ENCODE measurements at regions not wholly inside any gene's neighbourhood (a gene's known extent, or its start where the extent isn't known, plus 50 kb on each side); places are given as distances from the start of the nearest gene placed in this dataset.
A peak's percentile ranks its signal among the peaks of the same experiment; 100 is the strongest.

- Histone ChIP-seq H3K9ac (ENCODE audit: low read length) (no peak overlapping the region), H3K4me3 (ENCODE audit: low read length) (no peak overlapping the region), H3K9me3 (ENCODE audit: control insufficient read depth, low read length) (no peaks in the 10 kb centered on the region), H3K27me3 (replicated peaks; ENCODE audit: control insufficient read depth, insufficient read depth, low read length) (no peaks in the 10 kb centered on the region), H3K4me1 (ENCODE audit: control insufficient read depth, insufficient read depth, low read length) (no peaks in the 10 kb centered on the region), H3K36me3 (ENCODE audit: control insufficient read depth, insufficient read depth, low read length, severe bottlenecking) (no peaks in the 10 kb centered on the region)
- DNase-seq (ENCODE audit: low read depth), result no peak
Measured at GRCh38 chr5:110251366-110251765, 475.1 kb downstream of the TMEM232 start.

- no peak for DNase-seq (ENCODE audit: low read depth)
- Histone ChIP-seq H3K9ac (ENCODE audit: low read length) (no peak overlapping the region), H3K4me3 (ENCODE audit: low read length) (no peak overlapping the region), H3K9me3 (ENCODE audit: control insufficient read depth, low read length) (no peaks in the 10 kb centered on the region), H3K36me3 (ENCODE audit: control insufficient read depth, insufficient read depth, low read length, severe bottlenecking) (no peaks in the 10 kb centered on the region), H3K4me1 (ENCODE audit: control insufficient read depth, insufficient read depth, low read length) (peaks cover 8% of the 10 kb centered on the region), H3K27me3 (replicated peaks; ENCODE audit: control insufficient read depth, insufficient read depth, low read length) (no peaks in the 10 kb centered on the region)
Measured at GRCh38 chr5:110255194-110255593, 471.3 kb downstream of the TMEM232 start.

DNA sequence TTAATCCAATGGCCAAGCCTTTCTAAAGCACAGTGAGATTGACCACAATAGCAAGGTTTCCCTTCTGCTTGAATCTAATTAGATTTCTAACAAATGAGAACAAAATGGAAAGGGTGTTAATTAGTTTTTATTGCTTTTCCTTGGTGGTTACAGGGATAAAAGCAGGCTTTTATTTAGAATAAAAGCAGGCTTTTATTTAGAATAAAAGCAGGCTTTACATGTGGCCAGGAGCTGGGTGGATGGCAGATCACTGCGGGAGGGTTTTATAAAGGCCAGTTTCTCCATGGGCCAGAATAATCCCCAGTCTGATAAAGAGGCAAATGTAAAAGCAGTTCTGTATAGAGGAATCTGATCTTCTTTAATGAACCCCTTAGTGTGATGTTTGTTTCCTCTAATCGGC, 470.2 kb downstream of the TMEM232 start:
- no peaks in the 10 kb centered on the region for H3K36me3 ChIP-seq (ENCODE audit: control insufficient read depth, insufficient read depth, low read length, severe bottlenecking)
- no peak for DNase-seq (ENCODE audit: low read depth)
- no peaks in the 10 kb centered on the region for H3K27me3 ChIP-seq (replicated peaks; ENCODE audit: control insufficient read depth, insufficient read depth, low read length)
- H3K4me1 ChIP-seq (ENCODE audit: control insufficient read depth, insufficient read depth, low read length), result peaks cover 12% of the 10 kb centered on the region
- H3K9me3 ChIP-seq (ENCODE audit: control insufficient read depth, low read length), result no peaks in the 10 kb centered on the region
- no peak overlapping the region for H3K4me3 ChIP-seq (ENCODE audit: low read length)
- H3K9ac ChIP-seq (ENCODE audit: low read length), result no peak overlapping the region

- no peaks in the 10 kb centered on the region for H3K36me3 ChIP-seq (ENCODE audit: control insufficient read depth, insufficient read depth, low read length, severe bottlenecking)
- no peaks in the 10 kb centered on the region for H3K9me3 ChIP-seq (ENCODE audit: control insufficient read depth, low read length)
- H3K4me1 ChIP-seq (ENCODE audit: control insufficient read depth, insufficient read depth, low read length), result peaks cover 18% of the 10 kb centered on the region
- no peak overlapping the region for H3K4me3 ChIP-seq (ENCODE audit: low read length)
- no peak overlapping the region for H3K9ac ChIP-seq (ENCODE audit: low read length)
- no peaks in the 10 kb centered on the region for H3K27me3 ChIP-seq (replicated peaks; ENCODE audit: control insufficient read depth, insufficient read depth, low read length)
- no peak for DNase-seq (ENCODE audit: low read depth)
Measured at GRCh38 chr5:110257971-110258370, 468.5 kb downstream of the TMEM232 start.

GRCh38 chr5:110258460-110259216, 467.8 kb downstream of the TMEM232 start:
- DNase-seq (ENCODE audit: low read depth), result peak; percentile 81
- Histone ChIP-seq H3K36me3 (ENCODE audit: control insufficient read depth, insufficient read depth, low read length, severe bottlenecking) (no peaks in the 10 kb centered on the region), H3K9me3 (ENCODE audit: control insufficient read depth, low read length) (no peaks in the 10 kb centered on the region), H3K4me1 (ENCODE audit: control insufficient read depth, insufficient read depth, low read length) (peaks cover 18% of the 10 kb centered on the region), H3K9ac (ENCODE audit: low read length) (no peak overlapping the region), H3K4me3 (ENCODE audit: low read length) (no peak overlapping the region), H3K27me3 (replicated peaks; ENCODE audit: control insufficient read depth, insufficient read depth, low read length) (no peaks in the 10 kb centered on the region)

DNA sequence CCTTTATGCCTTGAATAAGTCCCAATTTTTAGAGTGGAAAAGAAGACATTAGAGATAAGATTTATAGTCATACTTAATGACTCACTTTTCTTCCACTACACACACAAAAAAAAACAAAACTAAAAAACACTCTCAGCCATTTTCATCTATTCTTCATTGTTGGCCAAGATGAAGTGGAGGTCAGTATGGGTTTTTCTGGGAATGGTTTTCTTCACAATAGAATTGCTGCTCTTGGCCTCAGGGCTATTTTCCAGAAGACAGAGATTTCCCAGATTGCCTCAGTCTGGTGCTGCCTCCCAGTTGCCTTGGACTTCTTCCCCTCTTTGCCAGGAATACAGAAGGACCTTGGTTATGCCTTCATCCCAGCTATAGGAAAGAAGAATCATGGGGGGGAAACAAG, 463.7 kb downstream of the TMEM232 start:
- H3K9ac ChIP-seq (ENCODE audit: low read length), result no peak overlapping the region
- no peaks in the 10 kb centered on the region for H3K9me3 ChIP-seq (ENCODE audit: control insufficient read depth, low read length)
- no peak overlapping the region for H3K4me3 ChIP-seq (ENCODE audit: low read length)
- peak; percentile 20 for DNase-seq (ENCODE audit: low read depth)
- H3K4me1 ChIP-seq (ENCODE audit: control insufficient read depth, insufficient read depth, low read length), result peaks cover 18% of the 10 kb centered on the region
- no peaks in the 10 kb centered on the region for H3K36me3 ChIP-seq (ENCODE audit: control insufficient read depth, insufficient read depth, low read length, severe bottlenecking)
- H3K27me3 ChIP-seq (replicated peaks; ENCODE audit: control insufficient read depth, insufficient read depth, low read length), result no peaks in the 10 kb centered on the region

DNA sequence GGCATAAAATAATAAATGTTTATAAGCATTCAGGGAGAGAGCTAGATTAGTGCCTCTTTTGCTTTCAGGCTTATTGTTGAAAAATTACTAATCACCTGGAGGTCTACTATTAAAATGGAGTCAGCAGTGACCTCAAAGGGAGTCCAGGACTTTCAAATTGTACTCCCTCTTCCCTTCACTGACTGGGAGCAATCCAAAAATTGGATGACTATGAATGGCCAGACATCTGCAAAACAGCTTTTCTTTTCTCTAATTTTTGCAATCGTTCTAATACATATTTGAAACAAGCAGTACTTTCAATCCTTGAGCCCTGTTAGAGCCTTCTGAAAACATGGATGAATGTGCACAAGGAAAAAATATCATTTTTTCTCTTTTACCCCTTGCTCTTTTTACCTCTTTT, 461.8 kb downstream of the TMEM232 start:
- DNase-seq (ENCODE audit: low read depth), result no peak
- H3K9ac ChIP-seq (ENCODE audit: low read length), result no peak overlapping the region
- no peaks in the 10 kb centered on the region for H3K9me3 ChIP-seq (ENCODE audit: control insufficient read depth, low read length)
- H3K4me1 ChIP-seq (ENCODE audit: control insufficient read depth, insufficient read depth, low read length), result peaks cover 10% of the 10 kb centered on the region
- H3K36me3 ChIP-seq (ENCODE audit: control insufficient read depth, insufficient read depth, low read length, severe bottlenecking), result no peaks in the 10 kb centered on the region
- no peak overlapping the region for H3K4me3 ChIP-seq (ENCODE audit: low read length)
- no peaks in the 10 kb centered on the region for H3K27me3 ChIP-seq (replicated peaks; ENCODE audit: control insufficient read depth, insufficient read depth, low read length)

DNA sequence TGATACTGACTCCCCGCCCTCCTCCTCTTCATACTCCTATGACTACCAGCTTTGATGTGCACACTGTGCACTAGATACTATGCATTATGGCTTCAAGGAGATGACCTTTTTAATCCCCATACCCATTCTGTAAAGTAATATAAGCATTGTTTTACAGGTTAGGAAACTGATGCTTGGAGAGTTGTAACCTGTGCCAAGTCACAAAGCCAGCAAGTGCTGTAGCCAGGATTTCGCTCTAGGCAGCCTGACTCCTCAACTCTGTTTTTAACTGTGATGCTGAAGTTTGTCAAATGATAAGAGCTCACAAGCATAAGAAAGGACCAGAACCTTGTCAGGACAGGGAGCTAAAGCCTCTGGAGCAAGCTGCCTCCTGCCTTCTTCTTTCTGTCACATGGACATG, 461.3 kb downstream of the TMEM232 start:
- DNase-seq (ENCODE audit: low read depth), result no peak
- no peak overlapping the region for H3K9ac ChIP-seq (ENCODE audit: low read length)
- no peaks in the 10 kb centered on the region for H3K36me3 ChIP-seq (ENCODE audit: control insufficient read depth, insufficient read depth, low read length, severe bottlenecking)
- H3K9me3 ChIP-seq (ENCODE audit: control insufficient read depth, low read length), result no peaks in the 10 kb centered on the region
- no peak overlapping the region for H3K4me3 ChIP-seq (ENCODE audit: low read length)
- H3K27me3 ChIP-seq (replicated peaks; ENCODE audit: control insufficient read depth, insufficient read depth, low read length), result no peaks in the 10 kb centered on the region
- H3K4me1 ChIP-seq (ENCODE audit: control insufficient read depth, insufficient read depth, low read length), result peaks cover 10% of the 10 kb centered on the region

DNA sequence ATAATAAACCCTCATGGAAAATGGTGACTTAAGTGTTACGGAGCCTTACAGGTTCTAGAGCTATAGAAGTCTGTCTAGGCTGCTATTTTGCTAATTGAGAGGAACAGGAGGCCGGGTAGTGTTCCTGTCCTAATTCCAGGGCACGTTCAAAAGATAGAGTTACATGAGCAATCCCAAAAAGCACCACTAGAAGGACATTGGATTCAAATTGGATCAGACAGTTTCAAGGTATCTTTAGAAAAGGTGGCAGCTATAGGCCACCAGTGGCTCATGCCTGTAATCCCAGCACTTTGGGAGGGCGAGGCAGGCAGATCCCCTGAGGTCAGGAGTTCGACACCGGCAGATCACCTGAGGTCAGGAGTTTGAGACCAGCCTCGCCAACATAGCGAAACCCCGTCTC, 458.8 kb downstream of the TMEM232 start:
- Histone ChIP-seq H3K9me3 (ENCODE audit: control insufficient read depth, low read length) (no peaks in the 10 kb centered on the region), H3K27me3 (replicated peaks; ENCODE audit: control insufficient read depth, insufficient read depth, low read length) (no peaks in the 10 kb centered on the region), H3K36me3 (ENCODE audit: control insufficient read depth, insufficient read depth, low read length, severe bottlenecking) (no peaks in the 10 kb centered on the region), H3K4me3 (ENCODE audit: low read length) (no peak overlapping the region), H3K9ac (ENCODE audit: low read length) (no peak overlapping the region), H3K4me1 (ENCODE audit: control insufficient read depth, insufficient read depth, low read length) (peaks cover under 1% of the 10 kb centered on the region)
- DNase-seq (ENCODE audit: low read depth), result no peak

GRCh38 chr5:110268283-110268682, 458.2 kb downstream of the TMEM232 start:
- no peaks in the 10 kb centered on the region for H3K27me3 ChIP-seq (replicated peaks; ENCODE audit: control insufficient read depth, insufficient read depth, low read length)
- H3K36me3 ChIP-seq (ENCODE audit: control insufficient read depth, insufficient read depth, low read length, severe bottlenecking), result no peaks in the 10 kb centered on the region
- no peaks in the 10 kb centered on the region for H3K9me3 ChIP-seq (ENCODE audit: control insufficient read depth, low read length)
- no peak overlapping the region for H3K9ac ChIP-seq (ENCODE audit: low read length)
- DNase-seq (ENCODE audit: low read depth), result no peak
- no peaks in the 10 kb centered on the region for H3K4me1 ChIP-seq (ENCODE audit: control insufficient read depth, insufficient read depth, low read length)
- H3K4me3 ChIP-seq (ENCODE audit: low read length), result no peak overlapping the region

DNA sequence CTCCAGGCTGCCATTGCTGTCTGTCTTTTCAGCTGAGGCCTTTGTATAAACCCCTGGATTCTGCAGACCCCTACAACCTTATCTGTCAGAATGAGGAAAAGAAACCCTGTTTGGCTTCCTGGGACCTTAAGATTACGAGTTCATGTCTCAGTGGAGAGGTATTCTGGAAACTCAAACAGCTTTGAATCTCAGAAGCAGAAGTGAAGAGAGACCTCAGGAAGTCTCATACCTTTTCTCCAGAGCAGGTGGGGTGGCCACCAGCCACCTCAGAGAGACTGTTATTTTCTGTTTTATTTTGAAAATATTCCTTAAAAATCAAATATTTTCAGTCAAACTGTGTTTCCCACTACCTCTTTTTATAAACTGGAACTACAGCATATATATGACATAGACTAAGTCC, 457.5 kb downstream of the TMEM232 start:
- DNase-seq (ENCODE audit: low read depth), result no peak
- no peaks in the 10 kb centered on the region for H3K36me3 ChIP-seq (ENCODE audit: control insufficient read depth, insufficient read depth, low read length, severe bottlenecking)
- H3K4me3 ChIP-seq (ENCODE audit: low read length), result no peak overlapping the region
- no peaks in the 10 kb centered on the region for H3K4me1 ChIP-seq (ENCODE audit: control insufficient read depth, insufficient read depth, low read length)
- H3K9me3 ChIP-seq (ENCODE audit: control insufficient read depth, low read length), result no peaks in the 10 kb centered on the region
- H3K9ac ChIP-seq (ENCODE audit: low read length), result no peak overlapping the region
- H3K27me3 ChIP-seq (replicated peaks; ENCODE audit: control insufficient read depth, insufficient read depth, low read length), result no peaks in the 10 kb centered on the region
